ENCODE measurements at regions not wholly inside any gene's neighbourhood (a gene's known extent, or its start where the extent isn't known, plus 50 kb on each side); places are given as distances from the start of the nearest gene placed in this dataset.

DNA sequence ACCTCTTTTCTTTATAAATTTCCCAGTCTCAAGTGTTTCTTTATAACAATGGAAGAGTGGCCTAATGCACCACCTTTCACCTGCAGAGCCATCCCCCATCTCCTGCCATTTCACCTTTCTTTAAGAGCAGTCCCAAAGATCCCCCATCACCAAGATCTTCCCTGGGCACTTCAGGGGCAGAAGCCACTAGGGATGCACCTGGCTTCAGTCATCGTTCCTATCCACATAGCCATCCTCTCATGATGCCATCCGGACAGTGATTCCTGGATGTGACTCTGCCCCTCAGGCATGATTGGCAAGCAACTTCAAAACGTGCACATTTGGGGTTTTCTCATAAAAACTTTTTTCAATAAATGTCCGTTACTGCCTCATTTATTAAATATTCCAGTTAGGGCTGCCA is 225.9 kb downstream of the TBXT start:
- no peak overlapping the region for H3K27ac ChIP-seq
- intact Hi-C loops (cut with DNase I) = no loop called here
- H3K4me1 ChIP-seq = no peaks in the 10 kb centered on the region
- H3K9me3 ChIP-seq = no peaks in the 10 kb centered on the region
- no peaks in the 10 kb centered on the region for H3K36me3 ChIP-seq
- no peaks in the 10 kb centered on the region for H3K27me3 ChIP-seq
- H3K4me3 ChIP-seq = no peak overlapping the region
- TF ChIP-seq, protein P1, sequence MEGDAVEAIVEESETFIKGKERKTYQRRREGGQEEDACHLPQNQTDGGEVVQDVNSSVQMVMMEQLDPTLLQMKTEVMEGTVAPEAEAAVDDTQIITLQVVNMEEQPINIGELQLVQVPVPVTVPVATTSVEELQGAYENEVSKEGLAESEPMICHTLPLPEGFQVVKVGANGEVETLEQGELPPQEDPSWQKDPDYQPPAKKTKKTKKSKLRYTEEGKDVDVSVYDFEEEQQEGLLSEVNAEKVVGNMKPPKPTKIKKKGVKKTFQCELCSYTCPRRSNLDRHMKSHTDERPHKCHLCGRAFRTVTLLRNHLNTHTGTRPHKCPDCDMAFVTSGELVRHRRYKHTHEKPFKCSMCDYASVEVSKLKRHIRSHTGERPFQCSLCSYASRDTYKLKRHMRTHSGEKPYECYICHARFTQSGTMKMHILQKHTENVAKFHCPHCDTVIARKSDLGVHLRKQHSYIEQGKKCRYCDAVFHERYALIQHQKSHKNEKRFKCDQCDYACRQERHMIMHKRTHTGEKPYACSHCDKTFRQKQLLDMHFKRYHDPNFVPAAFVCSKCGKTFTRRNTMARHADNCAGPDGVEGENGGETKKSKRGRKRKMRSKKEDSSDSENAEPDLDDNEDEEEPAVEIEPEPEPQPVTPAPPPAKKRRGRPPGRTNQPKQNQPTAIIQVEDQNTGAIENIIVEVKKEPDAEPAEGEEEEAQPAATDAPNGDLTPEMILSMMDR (IDR thresholded peaks at IDR 0.05) = no peak
- no peak for DNase-seq (ENCODE audit: low spot score in 2 of 2)

DNA sequence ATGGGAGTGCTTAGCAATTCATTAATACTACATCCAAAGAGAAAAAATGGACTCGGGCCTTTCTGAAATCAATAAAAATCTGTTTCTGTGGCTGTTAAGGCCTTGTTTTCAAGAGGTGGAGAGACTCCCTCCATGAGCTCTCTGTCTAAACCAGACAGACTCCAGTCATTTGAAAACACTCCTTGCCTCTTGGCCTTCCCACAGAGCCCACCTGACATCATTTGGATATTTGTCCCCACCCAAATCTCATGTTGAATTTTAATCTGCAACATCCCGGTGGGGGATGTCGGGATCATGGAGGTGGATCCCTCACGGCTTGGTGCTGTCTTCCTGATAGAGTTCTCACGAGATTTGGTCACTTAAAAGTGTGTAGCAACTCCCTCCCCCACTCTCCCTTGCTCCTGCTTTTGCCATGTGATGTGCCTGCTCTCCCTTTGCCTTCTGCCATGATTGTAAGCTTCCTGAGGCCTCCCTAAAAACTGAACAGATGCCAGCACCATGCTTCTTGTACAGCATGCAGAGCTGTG is 226.3 kb downstream of the TBXT start:
- no peaks in the 10 kb centered on the region for H3K27me3 ChIP-seq
- TF ChIP-seq, protein P1 (IDR thresholded peaks at IDR 0.05) = no peak
- no peaks in the 10 kb centered on the region for H3K4me1 ChIP-seq
- DNase-seq (ENCODE audit: low spot score in 2 of 2) = no peak
- no peaks in the 10 kb centered on the region for H3K9me3 ChIP-seq
- intact Hi-C loops (cut with DNase I) = no loop called here
- no peaks in the 10 kb centered on the region for H3K36me3 ChIP-seq
- no peak overlapping the region for H3K4me3 ChIP-seq
- H3K27ac ChIP-seq = no peak overlapping the region

DNA sequence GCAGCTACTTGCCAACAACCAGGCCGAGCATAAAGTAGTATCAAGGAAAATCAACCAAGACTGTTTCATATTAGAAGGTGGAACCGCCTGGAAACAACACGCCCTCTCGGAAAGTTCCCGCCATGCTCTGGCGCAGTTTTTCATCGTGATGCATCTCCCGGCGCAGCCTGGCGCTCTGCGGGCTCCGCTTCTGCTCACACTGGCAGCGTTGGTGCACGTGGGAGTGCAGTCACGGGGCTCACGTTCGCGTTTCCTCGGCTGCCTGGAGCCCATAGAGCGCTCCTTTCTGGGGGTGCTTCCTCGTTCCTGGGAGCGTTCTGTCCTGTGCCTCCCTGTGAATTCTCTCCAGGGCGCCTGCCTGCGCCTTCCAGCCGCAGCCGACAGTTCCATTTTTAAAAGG is 227.3 kb downstream of the TBXT start:
- DNase-seq (ENCODE audit: low spot score in 2 of 2) = no peak
- H3K4me1 ChIP-seq = no peaks in the 10 kb centered on the region
- intact Hi-C loops (cut with DNase I) = no loop called here
- H3K36me3 ChIP-seq = no peaks in the 10 kb centered on the region
- no peak overlapping the region for H3K4me3 ChIP-seq
- TF ChIP-seq, protein P1 (IDR thresholded peaks at IDR 0.05) = no peak
- H3K27me3 ChIP-seq = no peaks in the 10 kb centered on the region
- H3K9me3 ChIP-seq = no peaks in the 10 kb centered on the region
- no peak overlapping the region for H3K27ac ChIP-seq

DNA sequence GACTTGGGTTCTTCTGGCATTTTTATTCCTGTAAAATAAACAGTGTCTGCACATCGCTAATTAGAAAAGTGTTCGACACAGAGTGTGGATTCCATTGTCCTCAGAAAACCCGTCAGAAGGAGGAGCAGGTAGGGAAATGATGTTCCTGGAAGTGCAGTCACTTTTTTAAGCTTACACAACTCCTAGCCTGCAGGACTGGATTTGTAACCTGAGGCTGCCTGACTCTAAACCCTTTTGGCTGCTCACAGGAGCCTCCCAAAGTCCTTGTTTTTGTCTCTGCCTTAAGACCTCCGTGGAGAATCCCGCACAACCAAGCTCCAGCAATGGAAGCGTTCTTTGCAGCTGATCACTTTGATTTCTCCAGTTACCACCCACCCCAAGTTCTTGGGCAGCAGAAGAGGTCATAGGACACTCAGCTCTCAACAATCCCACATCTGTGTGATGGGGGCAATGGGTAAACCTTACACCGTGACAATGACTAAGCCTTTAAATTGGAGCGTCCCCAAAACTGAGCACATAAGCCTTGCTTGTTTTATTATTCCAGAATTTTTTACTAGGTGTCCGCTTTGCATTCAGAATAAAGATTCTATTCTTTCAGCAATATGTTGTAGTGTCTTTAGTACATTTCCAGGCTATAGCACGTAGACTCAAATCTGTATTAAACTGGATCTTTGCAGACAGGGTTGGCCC is 227.9 kb downstream of the TBXT start:
- no peak for DNase-seq (ENCODE audit: low spot score in 2 of 2)
- H3K27ac ChIP-seq = no peak overlapping the region
- no peaks in the 10 kb centered on the region for H3K27me3 ChIP-seq
- no peak overlapping the region for H3K4me3 ChIP-seq
- intact Hi-C loops (cut with DNase I) = no loop called here
- H3K4me1 ChIP-seq = no peaks in the 10 kb centered on the region
- TF ChIP-seq, protein P1 (IDR thresholded peaks at IDR 0.05) = no peak
- no peaks in the 10 kb centered on the region for H3K9me3 ChIP-seq
- no peaks in the 10 kb centered on the region for H3K36me3 ChIP-seq

DNA sequence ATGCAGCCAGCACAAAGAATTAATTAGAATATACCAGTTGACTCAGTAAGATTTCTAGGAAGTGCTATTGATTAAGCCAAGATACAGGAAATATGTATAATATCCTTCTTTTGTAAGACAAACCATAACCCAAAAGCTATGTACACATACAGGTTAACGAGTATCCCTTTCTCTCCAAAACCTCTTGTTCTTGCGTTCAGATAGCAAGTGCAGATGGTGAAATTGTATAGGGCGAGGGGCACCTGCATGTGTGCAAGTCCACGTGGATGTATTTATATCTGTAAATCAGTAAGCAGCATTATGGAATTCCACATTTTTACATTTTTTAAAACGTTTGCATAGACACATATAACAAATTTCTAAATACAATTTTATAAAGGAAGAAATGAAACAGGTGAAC is 228.6 kb downstream of the TBXT start:
- H3K9me3 ChIP-seq = no peaks in the 10 kb centered on the region
- DNase-seq (ENCODE audit: low spot score in 2 of 2) = no peak
- TF ChIP-seq, protein P1 (IDR thresholded peaks at IDR 0.05) = no peak
- no peaks in the 10 kb centered on the region for H3K27me3 ChIP-seq
- no peaks in the 10 kb centered on the region for H3K4me1 ChIP-seq
- intact Hi-C loops (cut with DNase I) = no loop called here
- no peak overlapping the region for H3K4me3 ChIP-seq
- no peaks in the 10 kb centered on the region for H3K36me3 ChIP-seq
- no peak overlapping the region for H3K27ac ChIP-seq

Measured in ascending aorta (tissue), 2 donors.